ENCODE measurements at regions not wholly inside any gene's neighbourhood (a gene's known extent, or its start where the extent isn't known, plus 50 kb on each side); places are given as distances from the start of the nearest gene placed in this dataset.
A peak's percentile ranks its signal among the peaks of the same experiment; 100 is the strongest.
"Not testable (repeated sequence)": the region's sequence is repeated elsewhere in the genome, so short reads cannot be mapped to it uniquely, and the experiment has no call there.

DNA sequence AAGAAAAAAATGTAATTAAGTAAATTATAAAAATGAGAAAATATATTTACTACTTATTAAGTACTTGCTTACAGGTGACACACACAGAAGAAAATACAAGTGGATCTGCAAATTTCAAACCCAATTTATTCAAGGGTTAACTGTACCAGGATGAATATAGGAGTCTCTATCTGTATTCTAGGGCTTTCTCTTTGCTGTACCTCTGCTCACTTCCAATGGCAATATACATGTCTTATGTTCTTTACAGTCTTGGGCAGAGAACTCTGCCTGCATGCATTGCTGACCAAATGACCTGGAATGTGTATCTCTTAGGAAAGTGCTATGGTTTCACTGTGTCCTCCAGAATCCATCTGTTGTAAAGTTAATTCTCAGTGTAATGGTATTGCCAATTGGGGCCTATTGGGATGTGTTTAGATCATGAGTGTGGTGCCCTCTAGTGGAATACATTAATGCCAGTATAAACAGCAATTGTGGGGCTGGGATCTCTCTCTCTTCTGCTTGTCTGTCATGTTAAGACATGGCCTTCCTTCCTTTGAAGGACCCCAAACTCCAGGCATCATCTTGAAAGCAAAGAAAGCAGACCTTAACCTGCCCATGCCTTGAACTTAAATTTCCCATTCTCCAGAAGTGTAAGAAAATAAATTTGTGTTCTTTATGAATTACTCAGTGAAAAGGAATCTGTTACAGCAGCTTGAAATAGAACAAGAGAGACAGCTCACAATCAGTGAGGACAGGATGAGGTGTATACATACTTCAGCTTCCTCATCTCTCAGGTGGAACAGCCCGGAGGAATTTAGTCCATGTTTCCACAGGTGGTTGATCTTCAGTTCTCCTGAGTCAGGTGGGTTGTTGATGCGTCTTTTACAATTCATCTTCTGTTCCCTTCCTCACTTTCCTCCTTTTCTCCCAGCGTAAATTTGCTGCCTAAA lies 356.9 kb downstream of the RPIA start:
- WGBS, result 62% methylated on average over 2 of the region's 3 CpGs
- H3K4me3 ChIP-seq; H3K27me3 ChIP-seq; H3K9me3 ChIP-seq; H3K36me3 ChIP-seq; H3K27ac ChIP-seq (replicated peaks in 1 of 4); intact Hi-C loops (cut with DNase I); DNase-seq (ENCODE audit: extremely low spot score); H3K4me1 ChIP-seq: not testable (repeated sequence)
- TF ChIP-seq, protein P1, sequence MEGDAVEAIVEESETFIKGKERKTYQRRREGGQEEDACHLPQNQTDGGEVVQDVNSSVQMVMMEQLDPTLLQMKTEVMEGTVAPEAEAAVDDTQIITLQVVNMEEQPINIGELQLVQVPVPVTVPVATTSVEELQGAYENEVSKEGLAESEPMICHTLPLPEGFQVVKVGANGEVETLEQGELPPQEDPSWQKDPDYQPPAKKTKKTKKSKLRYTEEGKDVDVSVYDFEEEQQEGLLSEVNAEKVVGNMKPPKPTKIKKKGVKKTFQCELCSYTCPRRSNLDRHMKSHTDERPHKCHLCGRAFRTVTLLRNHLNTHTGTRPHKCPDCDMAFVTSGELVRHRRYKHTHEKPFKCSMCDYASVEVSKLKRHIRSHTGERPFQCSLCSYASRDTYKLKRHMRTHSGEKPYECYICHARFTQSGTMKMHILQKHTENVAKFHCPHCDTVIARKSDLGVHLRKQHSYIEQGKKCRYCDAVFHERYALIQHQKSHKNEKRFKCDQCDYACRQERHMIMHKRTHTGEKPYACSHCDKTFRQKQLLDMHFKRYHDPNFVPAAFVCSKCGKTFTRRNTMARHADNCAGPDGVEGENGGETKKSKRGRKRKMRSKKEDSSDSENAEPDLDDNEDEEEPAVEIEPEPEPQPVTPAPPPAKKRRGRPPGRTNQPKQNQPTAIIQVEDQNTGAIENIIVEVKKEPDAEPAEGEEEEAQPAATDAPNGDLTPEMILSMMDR (IDR thresholded peaks at IDR 0.05), result peak; percentile 9 to 45 (median 37)

DNA sequence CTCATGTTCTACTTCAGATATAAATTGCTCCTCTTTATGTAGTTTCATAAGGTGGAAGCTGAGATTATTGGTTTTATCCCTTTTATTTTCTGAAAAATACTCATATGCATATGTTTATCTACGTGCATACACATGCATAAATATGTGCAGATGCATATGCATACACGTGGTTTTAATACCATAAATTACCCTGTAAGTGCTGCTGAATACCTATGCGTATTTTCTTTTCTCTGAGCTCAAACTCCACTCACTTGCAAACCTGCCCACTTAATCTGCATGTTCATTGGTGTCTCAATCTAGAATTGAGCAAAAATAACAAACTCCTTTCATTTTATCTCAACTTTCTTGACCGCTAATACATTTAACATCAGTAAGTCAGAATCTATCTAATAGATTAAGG lies 367.1 kb downstream of the RPIA start:
- 77% methylated on average over 3 of the region's 4 CpGs for WGBS
- H3K4me1 ChIP-seq; H3K27ac ChIP-seq (replicated peaks in 1 of 4); H3K27me3 ChIP-seq; H3K9me3 ChIP-seq; H3K36me3 ChIP-seq; H3K4me3 ChIP-seq; intact Hi-C loops (cut with DNase I); DNase-seq (ENCODE audit: extremely low spot score): not testable (repeated sequence)

DNA sequence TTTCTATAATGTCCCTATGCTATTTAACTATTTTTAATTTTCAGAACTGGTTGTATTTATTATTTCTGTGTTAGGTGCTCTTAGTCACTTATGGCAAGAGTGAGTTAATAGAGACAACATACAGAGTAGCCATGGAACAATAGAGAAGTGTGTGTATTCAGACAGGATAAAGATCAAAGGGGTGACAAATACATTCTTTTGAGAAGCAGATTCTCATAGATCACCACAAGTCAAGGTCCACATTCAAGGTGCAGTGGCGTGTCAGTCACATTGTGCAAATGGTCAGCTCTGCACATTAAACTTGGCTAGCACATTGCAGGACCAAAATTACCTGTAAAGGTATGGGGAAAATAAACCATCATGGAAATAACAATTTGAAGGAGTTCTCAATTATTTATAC lies 369.7 kb downstream of the RPIA start:
- H3K36me3 ChIP-seq; H3K27ac ChIP-seq (replicated peaks in 1 of 4); DNase-seq (ENCODE audit: extremely low spot score); H3K27me3 ChIP-seq; intact Hi-C loops (cut with DNase I); H3K4me3 ChIP-seq; H3K9me3 ChIP-seq; H3K4me1 ChIP-seq: not testable (repeated sequence)
- WGBS, result 88% methylated on average over 1 of the region's 1 CpG

DNA sequence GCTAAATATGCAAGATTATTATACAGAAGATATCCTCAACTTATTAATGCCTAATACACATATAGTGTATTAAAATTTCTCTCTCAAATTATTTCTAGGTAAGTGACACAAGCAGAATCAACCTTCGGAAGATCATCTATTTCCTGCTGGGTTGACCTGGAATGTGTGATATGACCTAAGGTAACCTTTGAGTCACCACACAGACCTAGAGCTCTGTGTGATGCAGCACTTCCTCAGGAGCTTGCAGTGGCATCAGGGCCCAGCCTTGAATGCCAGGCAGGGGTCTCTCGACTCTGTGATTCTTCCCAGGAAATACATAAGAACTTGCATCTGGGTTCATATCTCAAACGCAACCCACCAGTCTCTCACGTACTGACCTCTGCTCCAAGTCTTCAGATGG lies 385.3 kb downstream of the RPIA start:
- WGBS, result 63% methylated on average over 4 of the region's 4 CpGs
- not testable (repeated sequence) for H3K9me3 ChIP-seq; DNase-seq (ENCODE audit: extremely low spot score)

DNA sequence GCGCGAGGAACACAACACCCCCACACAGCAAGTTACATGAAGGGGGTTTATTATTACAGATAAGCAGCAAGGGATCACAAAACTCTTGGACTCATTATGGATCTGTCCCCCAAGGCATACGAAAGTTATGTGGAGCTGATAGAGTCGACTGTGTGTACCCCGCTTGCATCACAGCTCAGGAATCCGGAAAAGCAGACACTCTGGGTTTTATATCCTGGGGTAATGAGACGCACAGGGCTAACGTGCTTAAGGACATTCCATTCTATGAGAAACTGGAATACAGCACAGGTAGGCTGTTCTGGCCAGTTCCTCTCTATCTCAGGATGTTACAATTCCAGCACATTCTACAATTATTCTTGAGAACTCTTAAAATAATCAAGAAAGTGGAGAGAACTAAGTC lies 401.4 kb downstream of the RPIA start:
- H3K27me3 ChIP-seq; H3K4me1 ChIP-seq; DNase-seq (ENCODE audit: extremely low spot score); intact Hi-C loops (cut with DNase I); H3K4me3 ChIP-seq; H3K27ac ChIP-seq (replicated peaks in 1 of 4); H3K9me3 ChIP-seq; H3K36me3 ChIP-seq: not testable (repeated sequence)
- 69% methylated on average over 8 of the region's 8 CpGs for WGBS

More for the DNA sequence above, 385.3 kb downstream of the RPIA start:
- H3K36me3 ChIP-seq; H3K27me3 ChIP-seq; intact Hi-C loops (cut with DNase I); H3K27ac ChIP-seq (replicated peaks in 1 of 4); H3K4me3 ChIP-seq; H3K4me1 ChIP-seq: not testable (repeated sequence)

DNA sequence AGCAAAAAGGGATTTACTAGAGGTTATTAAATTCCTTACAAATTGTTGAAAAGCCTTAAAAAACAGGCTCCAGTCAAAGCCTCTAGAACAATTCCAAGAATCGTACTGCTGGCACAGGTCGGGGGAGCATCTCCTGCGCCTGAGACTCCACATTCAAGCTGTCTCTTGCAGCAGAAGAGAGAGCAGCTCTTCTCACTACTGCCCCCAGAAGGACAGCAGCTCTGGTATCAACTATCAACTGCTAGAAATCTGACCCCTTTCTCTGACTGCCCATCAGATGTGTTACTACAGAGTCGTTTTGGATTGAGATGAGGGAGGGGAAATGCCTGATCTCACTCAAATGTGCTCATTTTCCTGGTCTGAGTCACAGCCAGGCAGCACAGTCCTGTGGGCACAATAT lies 403.6 kb downstream of the RPIA start:
- intact Hi-C loops (cut with DNase I); H3K4me3 ChIP-seq; H3K36me3 ChIP-seq; H3K9me3 ChIP-seq; H3K4me1 ChIP-seq; H3K27me3 ChIP-seq; DNase-seq (ENCODE audit: extremely low spot score); H3K27ac ChIP-seq (replicated peaks in 1 of 4): not testable (repeated sequence)
- WGBS, result 20% methylated on average over 1 of the region's 4 CpGs

DNA sequence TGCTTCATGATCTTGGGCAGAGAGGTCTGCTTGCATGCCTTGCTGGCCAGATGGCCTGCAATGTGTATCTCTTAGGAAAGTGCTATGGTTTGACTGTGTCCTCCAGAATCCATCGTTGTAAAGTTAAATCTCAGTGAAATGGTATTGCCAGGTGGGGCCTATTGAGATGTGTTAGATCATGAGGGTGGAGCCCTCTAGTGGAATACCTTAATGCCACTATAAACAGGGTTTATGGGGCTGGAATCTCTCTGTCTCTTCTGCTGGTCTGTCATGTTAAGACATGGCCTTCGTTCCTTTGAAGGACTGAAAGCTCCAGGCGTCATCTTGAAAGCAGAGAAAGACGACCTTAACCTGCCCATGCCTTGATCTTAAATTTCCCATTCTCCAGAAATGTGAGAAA lies 411.1 kb downstream of the RPIA start:
- 67% methylated on average over 1 of the region's 4 CpGs for WGBS

DNA sequence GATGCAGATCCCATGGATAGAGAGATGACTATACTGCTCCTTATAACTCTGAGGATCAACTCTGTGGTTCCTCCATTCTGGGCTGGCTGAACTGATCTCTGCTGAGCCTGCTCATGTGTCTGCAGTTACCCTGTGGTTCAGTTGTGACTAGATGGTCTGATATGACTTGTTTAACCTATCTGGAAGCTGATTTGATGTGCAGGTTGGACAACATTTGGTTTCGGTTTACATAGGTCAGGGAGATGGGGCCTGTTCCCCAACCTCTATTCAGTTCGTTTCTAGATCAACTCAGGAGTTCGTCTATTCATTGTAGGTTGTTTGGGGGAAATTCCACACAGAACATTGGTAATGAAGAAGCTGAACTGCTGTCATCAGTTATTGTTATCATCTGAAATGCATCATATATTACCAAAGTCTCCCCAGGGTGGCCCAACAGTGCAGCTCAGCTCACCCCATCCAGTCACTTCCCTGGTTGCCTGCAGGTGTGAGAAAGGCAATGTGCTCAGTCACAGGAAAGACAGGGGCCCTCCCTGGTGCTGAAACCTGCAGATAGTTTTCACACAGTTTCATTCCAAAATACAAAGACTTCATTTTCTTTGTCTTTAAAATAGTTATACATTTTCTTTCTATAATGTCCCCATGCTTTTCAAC lies 415.0 kb downstream of the RPIA start:
- H3K4me1 ChIP-seq; H3K9me3 ChIP-seq; intact Hi-C loops (cut with DNase I); H3K27me3 ChIP-seq; H3K4me3 ChIP-seq; H3K36me3 ChIP-seq; H3K27ac ChIP-seq (replicated peaks in 1 of 4); DNase-seq (ENCODE audit: extremely low spot score): not testable (repeated sequence)
- no CpG with 5 or more reads among the region's 3 CpGs for WGBS

More for the DNA sequence above, 411.1 kb downstream of the RPIA start:
- H3K9me3 ChIP-seq; intact Hi-C loops (cut with DNase I); DNase-seq (ENCODE audit: extremely low spot score); H3K36me3 ChIP-seq; H3K4me1 ChIP-seq; H3K4me3 ChIP-seq; H3K27me3 ChIP-seq; H3K27ac ChIP-seq (replicated peaks in 1 of 4): not testable (repeated sequence)
